HEK293T (cell line): ENCODE measurements at regions not wholly inside any gene's neighbourhood (a gene's known extent, or its start where the extent isn't known, plus 50 kb on each side); places are given as distances from the start of the nearest gene placed in this dataset.

Experiments
- CTCF ChIA-PET: fragments of 350-600 bp; formaldehyde crosslinking; extraction: SDS; loops from one replicate; lab custom pipeline; 2021; ENCODE audit warnings: antibody characterized with exemption, inconsistent platforms; lab: Yijun Ruan, JAX
- POLR2A ChIA-PET: fragments of 350-600 bp; formaldehyde crosslinking; extraction: SDS; loops from one replicate; lab custom pipeline; 2020; ENCODE audit warnings: antibody characterized with exemption, inconsistent platforms; lab: Yijun Ruan, JAX
- DNase-seq: peaks from one replicate; pipeline ENCODE4 v3.0.0; 2012; ENCODE audit warnings: mixed read lengths; ENCODE audit errors: extremely low spot score
- ARNT ChIP-seq: fragments of 450-650 bp; IDR thresholded peaks from 2 replicates; pipeline ENCODE4 v1.6.1; 2017; ENCODE audit warnings: mild to moderate bottlenecking
- BHLHE40 ChIP-seq: fragments of 450-650 bp; IDR thresholded peaks from 2 replicates; pipeline ENCODE4 v1.6.1; 2016; ENCODE audit warnings: mild to moderate bottlenecking, moderate library complexity, borderline replicate concordance
- CTBP1 ChIP-seq: fragments of 450-650 bp; IDR thresholded peaks from 2 replicates; pipeline ENCODE4 v1.6.1; 2016; ENCODE audit warnings: borderline replicate concordance
- ELF4 ChIP-seq: fragments of 450-650 bp; IDR thresholded peaks from 2 replicates; pipeline ENCODE4 v1.6.1; 2017; ENCODE audit warnings: antibody characterized with exemption
- FOXA1 ChIP-seq: fragments of 450-650 bp; IDR thresholded peaks from 2 replicates; pipeline ENCODE4 v1.6.1; 2016; ENCODE audit warnings: mild to moderate bottlenecking
- FOXK2 ChIP-seq: fragments of 450-650 bp; IDR thresholded peaks from 2 replicates; pipeline ENCODE4 v1.6.1; 2016; ENCODE audit warnings: mild to moderate bottlenecking
- FOXM1 ChIP-seq: fragments of 450-650 bp; IDR thresholded peaks from 2 replicates; pipeline ENCODE4 v1.6.1; 2017; ENCODE audit warnings: mild to moderate bottlenecking, borderline replicate concordance
- HDGF ChIP-seq: fragments of 450-650 bp; IDR thresholded peaks from 2 replicates; pipeline ENCODE4 v1.6.1; 2017; ENCODE audit warnings: antibody characterized with exemption, borderline replicate concordance
- L3MBTL2 ChIP-seq: fragments of 450-650 bp; conservative IDR thresholded peaks from 2 replicates; pipeline ENCODE4 v1.6.1; 2016; ENCODE audit warnings: mild to moderate bottlenecking
- LEF1 ChIP-seq: fragments of 450-650 bp; IDR thresholded peaks from 2 replicates; pipeline ENCODE4 v1.6.1; 2017; ENCODE audit warnings: mild to moderate bottlenecking, borderline replicate concordance
- NFRKB ChIP-seq: fragments of 450-650 bp; IDR thresholded peaks from 2 replicates; pipeline ENCODE4 v1.6.1; 2016; ENCODE audit warnings: mild to moderate bottlenecking, moderate library complexity
- PKNOX1 ChIP-seq: fragments of 450-650 bp; IDR thresholded peaks from 2 replicates; pipeline ENCODE4 v1.6.1; 2016
- SP1 ChIP-seq: fragments of 450-650 bp; IDR thresholded peaks from 2 replicates; pipeline ENCODE4 v1.6.1; 2017
- SUZ12 ChIP-seq: fragments of 450-650 bp; IDR thresholded peaks from 2 replicates; pipeline ENCODE4 v1.6.1; 2016; ENCODE audit warnings: mild to moderate bottlenecking
- TARDBP ChIP-seq: fragments of 450-650 bp; IDR thresholded peaks from 2 replicates; pipeline ENCODE4 v1.6.1; 2016
- ZNF384 ChIP-seq: fragments of 450-650 bp; IDR thresholded peaks from 2 replicates; pipeline ENCODE4 v1.6.1; 2016

DNA sequence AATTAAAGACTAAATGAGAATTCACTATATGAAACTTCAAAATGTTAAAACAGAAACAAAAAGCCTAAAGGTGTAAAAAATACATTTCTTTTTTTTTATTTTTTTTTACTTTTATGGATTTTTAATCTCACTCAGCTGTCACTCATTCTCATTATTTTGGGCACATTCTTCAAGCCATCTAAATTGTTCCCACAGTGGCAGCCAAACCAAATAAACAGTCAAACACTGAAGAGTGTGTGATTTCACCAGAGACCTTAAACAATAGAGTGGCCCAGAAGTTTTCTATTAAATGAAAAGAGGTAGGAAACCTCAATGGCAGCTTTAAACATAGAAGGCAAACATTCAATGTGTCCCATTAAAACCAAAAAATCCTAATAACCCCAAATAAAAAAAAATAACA, 616.1 kb downstream of the OTOL1 start:
- ChIA-PET CTCF (no interaction called here), POLR2A (interaction anchor here (0.7 kb wide), 1 partner anchor 63 kb away, joined by 4 read pairs; no protein-coding TSS in a partner anchor)
- DNase-seq, result no peak
- TF ChIP-seq SUZ12 (no peak), CTBP1 (no peak), HDGF (no peak), FOXK2 (no peak), PKNOX1 (no peak), ELF4 (no peak), FOXA1 (no peak), TARDBP (no peak), LEF1 (no peak), NFRKB (no peak), ZNF384 (no peak), ARNT (no peak), FOXM1 (no peak), SP1 (no peak)

DNA sequence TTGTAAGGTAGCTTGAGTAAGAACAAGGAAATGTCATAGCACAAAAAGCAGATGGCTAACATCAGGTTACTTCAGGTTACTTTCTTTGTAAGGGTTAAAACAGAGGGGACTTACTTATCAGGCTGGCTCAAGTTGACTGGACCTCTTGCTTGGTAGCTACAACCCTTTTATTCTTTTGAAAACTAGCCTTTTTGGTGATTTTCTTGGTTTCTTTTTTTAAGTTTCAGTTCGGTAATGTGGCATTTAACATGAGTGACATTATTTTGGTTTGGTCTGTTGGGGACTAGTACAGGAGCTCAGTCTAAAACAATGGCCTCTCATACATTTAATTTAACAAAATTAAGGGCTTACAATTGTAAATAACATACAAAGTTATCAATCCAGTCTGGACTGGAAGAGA, 621.4 kb downstream of the OTOL1 start:
- CTCF ChIA-PET, result interaction anchor here (1.0 kb wide), 1 partner anchor 31 kb away, joined by 3 read pairs; no protein-coding TSS in a partner anchor
- POLR2A ChIA-PET, result no interaction called here
- DNase-seq, result no peak
- TF ChIP-seq TARDBP (no peak), PKNOX1 (no peak), LEF1 (no peak), BHLHE40 (no peak), FOXK2 (no peak), SUZ12 (no peak), FOXM1 (no peak), ARNT (no peak), ZNF384 (no peak), HDGF (no peak), NFRKB (no peak), SP1 (no peak), FOXA1 (no peak), CTBP1 (no peak), L3MBTL2 (no peak)

GRCh38 chr3:162119651-162120050, 623.0 kb downstream of the OTOL1 start:
- no peak for DNase-seq
- TF ChIP-seq FOXA1, result no peak
- no peak for TF ChIP-seq ZNF384
- no peak for TF ChIP-seq SUZ12
- TF ChIP-seq L3MBTL2, result no peak
- no peak for TF ChIP-seq ELF4
- no peak for TF ChIP-seq FOXM1
- TF ChIP-seq TARDBP, result no peak
- TF ChIP-seq CTBP1, result no peak
- TF ChIP-seq ARNT, result no peak
- no peak for TF ChIP-seq NFRKB
- CTCF ChIA-PET, result no interaction called here
- POLR2A ChIA-PET, result no interaction called here

GRCh38 chr3:162122405-162122804, 625.8 kb downstream of the OTOL1 start:
- no peak for DNase-seq
- ChIA-PET CTCF (no interaction called here), POLR2A (no interaction called here)
- TF ChIP-seq ARNT (no peak), CTBP1 (no peak), ELF4 (no peak), FOXM1 (no peak), SUZ12 (no peak), PKNOX1 (no peak), TARDBP (no peak)

- ChIA-PET POLR2A (no interaction called here), CTCF (no interaction called here)
- TF ChIP-seq SUZ12 (no peak), ELF4 (no peak), FOXK2 (no peak), L3MBTL2 (no peak), ZNF384 (no peak), SP1 (no peak), LEF1 (no peak), FOXA1 (no peak), HDGF (no peak), TARDBP (no peak), NFRKB (no peak), ARNT (no peak), PKNOX1 (no peak), CTBP1 (no peak), BHLHE40 (no peak)
- no peak for DNase-seq
Measured at GRCh38 chr3:162125790-162126189, 629.2 kb downstream of the OTOL1 start.

GRCh38 chr3:162130582-162130981, 634.0 kb downstream of the OTOL1 start:
- ChIA-PET POLR2A (no interaction called here), CTCF (no interaction called here)
- TF ChIP-seq BHLHE40, result no peak
- no peak for TF ChIP-seq ZNF384
- no peak for TF ChIP-seq FOXM1
- DNase-seq, result no peak
